Esophagus muscularis mucosa (tissue), 4 donors: ENCODE measurements at regions not wholly inside any gene's neighbourhood (a gene's known extent, or its start where the extent isn't known, plus 50 kb on each side); places are given as distances from the start of the nearest gene placed in this dataset.

ENCODE experiments used
- DNase-seq: peaks from one replicate; pipeline ENCODE4 v3.0.0-alpha.2; 2017; ENCODE audit errors: extremely low spot score
- H3K27ac ChIP-seq, 4 donors: fragments of 200-600 bp; sonication (generic); replicated peaks in 1 of 4; 1 replicate in 3 of 4; 2 replicates in 1 of 4; pipeline ENCODE4 v1.5.1; 2016 to 2019; ENCODE audit warnings: mild to moderate bottlenecking in 1 of 4
- H3K27me3 ChIP-seq, 4 donors: fragments of 200-600 bp; sonication (generic); one replicate each; pipeline versions ENCODE4 v1.5.1 to v1.6.0; 2016 to 2019
- H3K36me3 ChIP-seq, 4 donors: fragments of 200-600 bp; sonication (generic); one replicate each; pipeline ENCODE4 v1.5.1; 2016 to 2019
- H3K4me1 ChIP-seq, 4 donors: fragments of 200-600 bp; sonication (generic); one replicate each; pipeline ENCODE4 v1.5.1; 2016 to 2019
- H3K4me3 ChIP-seq, 4 donors: fragments of 200-600 bp; sonication (generic); 1 replicate in 2 of 4; 2 replicates in 2 of 4; pipeline ENCODE4 v1.5.1; 2016 to 2019; ENCODE audit warnings: mild to moderate bottlenecking in 4 of 4, moderate library complexity in 1 of 4
- H3K9me3 ChIP-seq, 4 donors: fragments of 200-600 bp; sonication (generic); 1 replicate in 3 of 4; 2 replicates in 1 of 4; pipeline ENCODE4 v1.5.1; 2016 to 2019
- EP300 ChIP-seq: sonication (generic); formaldehyde crosslinking; IDR thresholded peaks from one replicate; pipeline ENCODE4 v1.6.1; 2017; ENCODE audit warnings: antibody characterized with exemption
- POLR2A ChIP-seq: fragments of 450-650 bp; IDR thresholded peaks from one replicate; pipeline ENCODE4 v1.6.1; 2017; ENCODE audit warnings: antibody characterized with exemption, moderate library complexity, mild to moderate bottlenecking, low read depth
- POLR2AphosphoS5 ChIP-seq, 2 donors: sonication (generic); formaldehyde crosslinking; IDR thresholded peaks; one replicate each; pipeline ENCODE4 v1.6.1; 2017; ENCODE audit warnings: antibody characterized with exemption in 2 of 2
- WGBS: methylation state at CpG from one replicate; pipeline ENCODE4 v1.1.5; 2018; 5-methylcytosine and 5-hydroxymethylcytosine counted together
- intact Hi-C: fragments of 100-400 bp; cut with DNase I; formaldehyde crosslinking; loops from one replicate; pipeline ENCODE4 v1.15.1; 2023
- TF ChIP-seq, protein P1 (sequence below), 3 experiments: fragments of 200-600 bp in 2 of 3; fragments of 450-650 bp in 1 of 3; sonication (generic) in 2 of 3; IDR thresholded peaks; one replicate each; pipeline ENCODE4 v1.5.1; 2017 to 2019; ENCODE audit warnings: antibody characterized with exemption in 3 of 3, mild to moderate bottlenecking in 2 of 3, moderate library complexity in 1 of 3

DNA sequence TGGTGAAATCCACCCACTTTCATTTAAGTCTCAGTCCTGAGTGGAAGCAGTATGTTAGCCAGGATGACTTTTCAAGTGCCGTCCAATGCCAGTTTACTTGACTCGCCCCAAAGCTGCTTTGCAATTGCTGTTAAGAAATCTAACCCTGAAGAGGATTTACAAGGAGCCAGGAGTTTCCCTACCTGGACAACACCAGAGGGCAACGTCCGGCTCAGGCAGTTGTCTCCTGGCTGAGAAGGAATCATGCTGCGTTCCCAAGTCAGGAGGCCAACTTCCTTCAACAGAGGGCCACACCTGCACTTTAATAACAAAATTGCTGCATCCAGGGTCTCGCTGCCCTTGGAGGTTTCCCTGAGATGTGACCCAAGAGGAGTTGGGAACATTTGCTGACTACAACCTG lies 65.8 kb downstream of the BOD1 start:
- TF ChIP-seq POLR2AphosphoS5 (IDR thresholded peaks at IDR 0.05) (no peak), POLR2A (no peak)
- TF ChIP-seq, protein P1, sequence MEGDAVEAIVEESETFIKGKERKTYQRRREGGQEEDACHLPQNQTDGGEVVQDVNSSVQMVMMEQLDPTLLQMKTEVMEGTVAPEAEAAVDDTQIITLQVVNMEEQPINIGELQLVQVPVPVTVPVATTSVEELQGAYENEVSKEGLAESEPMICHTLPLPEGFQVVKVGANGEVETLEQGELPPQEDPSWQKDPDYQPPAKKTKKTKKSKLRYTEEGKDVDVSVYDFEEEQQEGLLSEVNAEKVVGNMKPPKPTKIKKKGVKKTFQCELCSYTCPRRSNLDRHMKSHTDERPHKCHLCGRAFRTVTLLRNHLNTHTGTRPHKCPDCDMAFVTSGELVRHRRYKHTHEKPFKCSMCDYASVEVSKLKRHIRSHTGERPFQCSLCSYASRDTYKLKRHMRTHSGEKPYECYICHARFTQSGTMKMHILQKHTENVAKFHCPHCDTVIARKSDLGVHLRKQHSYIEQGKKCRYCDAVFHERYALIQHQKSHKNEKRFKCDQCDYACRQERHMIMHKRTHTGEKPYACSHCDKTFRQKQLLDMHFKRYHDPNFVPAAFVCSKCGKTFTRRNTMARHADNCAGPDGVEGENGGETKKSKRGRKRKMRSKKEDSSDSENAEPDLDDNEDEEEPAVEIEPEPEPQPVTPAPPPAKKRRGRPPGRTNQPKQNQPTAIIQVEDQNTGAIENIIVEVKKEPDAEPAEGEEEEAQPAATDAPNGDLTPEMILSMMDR (IDR thresholded peaks at IDR 0.05) = no peak
- H3K27me3 ChIP-seq = no peaks in the 10 kb centered on the region
- peaks cover 0 to 21% (median 13%) of the 10 kb centered on the region in 4 donors for H3K4me1 ChIP-seq
- no peak for DNase-seq
- no peaks in the 10 kb centered on the region for H3K9me3 ChIP-seq
- H3K36me3 ChIP-seq = no peaks in the 10 kb centered on the region
- no peak overlapping the region for H3K4me3 ChIP-seq
- intact Hi-C loops = no loop called here
- H3K27ac ChIP-seq = no peak overlapping the region
- 92% methylated on average over 6 of the region's 6 CpGs for WGBS

DNA sequence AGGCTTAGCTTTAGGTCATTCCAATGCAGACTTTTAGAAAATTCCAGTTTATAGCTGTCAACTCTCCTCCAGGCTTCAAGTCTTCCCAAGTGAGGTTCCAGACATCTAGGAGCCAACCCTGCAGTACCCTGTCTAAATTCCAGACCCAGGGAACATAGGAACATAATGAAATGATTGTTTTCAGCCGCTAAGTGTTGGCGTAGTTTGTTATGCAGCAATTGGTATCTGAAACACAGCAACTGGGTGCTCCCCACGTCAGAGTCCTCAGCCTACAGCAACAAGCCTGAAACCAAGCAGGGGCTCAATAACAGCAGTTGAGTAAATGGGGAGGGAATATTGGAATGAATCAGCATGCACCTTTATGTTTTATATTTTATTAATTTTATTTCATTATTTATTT lies 66.8 kb downstream of the BOD1 start:
- Histone ChIP-seq H3K4me1 (peaks cover 0 to 14% (median 9%) of the 10 kb centered on the region in 4 donors), H3K36me3 (no peaks in the 10 kb centered on the region), H3K4me3 (no peak overlapping the region), H3K27ac (no peak overlapping the region), H3K9me3 (no peaks in the 10 kb centered on the region), H3K27me3 (no peaks in the 10 kb centered on the region)
- no peak for TF ChIP-seq POLR2A
- TF ChIP-seq POLR2AphosphoS5 (IDR thresholded peaks at IDR 0.05) = no peak
- TF ChIP-seq, protein P1 (IDR thresholded peaks at IDR 0.05) = no peak
- no peak for TF ChIP-seq EP300
- WGBS = 94% methylated on average over 3 of the region's 3 CpGs
- intact Hi-C loops = no loop called here
- no peak for DNase-seq

DNA sequence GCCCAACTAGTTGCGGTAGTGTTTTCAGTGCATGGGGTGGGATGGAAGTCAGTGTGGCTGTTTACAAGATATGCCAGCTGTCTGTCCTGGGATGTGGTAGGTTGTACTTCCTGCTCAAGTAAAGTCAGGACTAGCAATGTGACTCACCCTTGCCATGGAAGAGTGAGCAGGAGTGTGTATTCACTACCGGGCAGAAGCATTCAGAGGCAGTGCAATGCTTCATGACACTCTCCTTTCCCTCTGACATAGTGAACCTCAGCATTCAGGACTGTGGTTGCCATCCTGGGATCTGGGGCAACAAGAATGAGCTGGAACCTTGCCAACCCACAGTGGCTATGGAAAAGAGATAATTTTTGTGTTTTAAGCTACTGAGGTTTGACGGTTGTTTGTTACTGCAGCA lies 68.9 kb downstream of the BOD1 start:
- no peak overlapping the region for H3K27ac ChIP-seq
- H3K36me3 ChIP-seq = no peaks in the 10 kb centered on the region
- no peaks in the 10 kb centered on the region for H3K4me1 ChIP-seq
- no peak for DNase-seq
- no peaks in the 10 kb centered on the region for H3K27me3 ChIP-seq
- intact Hi-C loops = no loop called here
- no peak for TF ChIP-seq POLR2A
- TF ChIP-seq POLR2AphosphoS5 (IDR thresholded peaks at IDR 0.05) = no peak
- no peak for TF ChIP-seq EP300
- TF ChIP-seq, protein P1 (IDR thresholded peaks at IDR 0.05) = no peak
- no peaks in the 10 kb centered on the region for H3K9me3 ChIP-seq
- no peak overlapping the region for H3K4me3 ChIP-seq
- WGBS = 100% methylated on average over 3 of the region's 3 CpGs

DNA sequence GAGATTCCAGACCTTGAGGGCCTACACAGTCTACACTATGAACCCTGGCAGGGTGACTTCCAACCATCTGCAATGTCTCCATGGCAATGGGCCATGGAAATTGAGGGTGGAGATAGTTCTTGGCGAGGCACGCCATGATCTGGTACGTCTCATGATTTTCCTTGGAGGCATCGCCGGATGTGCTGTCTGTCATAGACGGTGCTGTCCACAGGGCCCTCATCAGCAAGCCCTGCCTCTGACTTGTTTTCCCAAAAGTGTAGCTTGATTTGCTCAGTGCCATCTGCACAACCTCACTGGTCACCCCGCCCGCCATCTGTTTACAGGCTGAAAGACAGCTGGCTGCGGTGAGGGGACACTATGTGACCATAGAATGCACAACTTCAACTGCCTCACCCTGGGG lies 73.5 kb downstream of the BOD1 start:
- WGBS = 85% methylated on average over 9 of the region's 9 CpGs
- no peak overlapping the region for H3K4me3 ChIP-seq
- intact Hi-C loops = no loop called here

DNA sequence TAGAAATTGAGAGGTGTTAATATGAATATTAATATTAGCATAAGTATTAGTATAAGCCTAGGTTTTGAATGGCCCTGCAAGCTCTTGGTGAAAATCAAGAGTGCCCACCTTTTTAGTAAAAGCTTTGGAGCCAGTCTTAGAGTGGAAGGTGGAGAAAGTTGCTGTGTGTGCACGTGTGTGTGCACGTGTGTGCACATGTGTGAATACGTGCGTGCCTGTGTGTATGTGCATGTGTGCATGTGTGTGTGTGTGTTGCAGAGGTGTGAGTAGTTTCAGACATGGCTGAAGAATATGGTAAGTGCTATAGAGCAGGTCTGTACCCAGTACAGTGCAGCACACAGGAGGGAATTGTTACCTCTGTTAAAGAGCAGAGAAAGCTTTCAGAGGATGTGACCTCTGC lies 74.3 kb downstream of the BOD1 start:
- Histone ChIP-seq H3K36me3 (no peaks in the 10 kb centered on the region), H3K4me1 (no peaks in the 10 kb centered on the region), H3K4me3 (no peak overlapping the region), H3K9me3 (no peaks in the 10 kb centered on the region), H3K27me3 (no peaks in the 10 kb centered on the region), H3K27ac (no peak overlapping the region)
- no peak for TF ChIP-seq EP300
- no peak for TF ChIP-seq POLR2A
- TF ChIP-seq POLR2AphosphoS5 (IDR thresholded peaks at IDR 0.05) = no peak
- TF ChIP-seq, protein P1 (IDR thresholded peaks at IDR 0.05) = no peak
- intact Hi-C loops = no loop called here
- no peak for DNase-seq
- 97% methylated on average over 4 of the region's 4 CpGs for WGBS

More for the DNA sequence above, 73.5 kb downstream of the BOD1 start:
- H3K36me3 ChIP-seq = no peaks in the 10 kb centered on the region
- no peaks in the 10 kb centered on the region for H3K27me3 ChIP-seq
- H3K9me3 ChIP-seq = no peaks in the 10 kb centered on the region
- H3K27ac ChIP-seq = no peak overlapping the region
- no peak for DNase-seq
- TF ChIP-seq, protein P1 (IDR thresholded peaks at IDR 0.05) = no peak
- TF ChIP-seq EP300 (no peak), POLR2AphosphoS5 (IDR thresholded peaks at IDR 0.05) (no peak), POLR2A (no peak)
- no peaks in the 10 kb centered on the region for H3K4me1 ChIP-seq
